ENCODE measurements at regions not wholly inside any gene's neighbourhood (a gene's known extent, or its start where the extent isn't known, plus 50 kb on each side); places are given as distances from the start of the nearest gene placed in this dataset.

GRCh38 chr10:21217748-21218367, 307.6 kb downstream of the SKIDA1 start:
- Histone ChIP-seq H3K4me3 (no peak overlapping the region), H3K9ac (ENCODE audit: insufficient read depth in 1 of 2, low read length in 2 of 2) (no peak overlapping the region), H3K9me3 (ENCODE audit: control insufficient read depth in 4 of 4, insufficient read depth in 3 of 4, low read length in 3 of 4) (peaks cover 0 to 3% (median 0%) of the 10 kb centered on the region in 4 donors), H3K36me3 (ENCODE audit: control insufficient read depth in 4 of 4, insufficient read depth in 4 of 4, low read length in 4 of 4) (no peaks in the 10 kb centered on the region), H3K27ac (ENCODE audit: low read depth in 1 of 2, low read length in 1 of 2) (no peak overlapping the region), H3K4me1 (ENCODE audit: control insufficient read depth in 5 of 5, insufficient read depth in 5 of 5, low read length in 5 of 5) (peaks cover 0 to 6% (median 3%) of the 10 kb centered on the region in 5 donors), H3K27me3 (ENCODE audit: control insufficient read depth in 3 of 3, insufficient read depth in 3 of 3, low read length in 2 of 3) (peaks cover 0 to 3% (median 0%) of the 10 kb centered on the region in 3 donors)
- 96 to 97% methylated on average over 10 of the region's 10 CpGs for WGBS, 2 donors
- no peak for TF ChIP-seq CTCF (IDR thresholded peaks at IDR 0.05; ENCODE audit: control extremely low read depth, extremely low read depth)
- DNase-seq = no peak
- ATAC-seq (ENCODE audit: insufficient read depth, low FRiP score) = no peak

- no peak overlapping the region for H3K9ac ChIP-seq (ENCODE audit: insufficient read depth in 1 of 2, low read length in 2 of 2)
- no peak for DNase-seq
- TF ChIP-seq CTCF (IDR thresholded peaks at IDR 0.05; ENCODE audit: control extremely low read depth, extremely low read depth) = no peak
- no peak overlapping the region for H3K27ac ChIP-seq (ENCODE audit: low read depth in 1 of 2, low read length in 1 of 2)
- no peak for ATAC-seq (ENCODE audit: insufficient read depth, low FRiP score)
- WGBS, 2 donors = 57 to 69% methylated on average over 3 of the region's 3 CpGs
- H3K36me3 ChIP-seq (ENCODE audit: control insufficient read depth in 4 of 4, insufficient read depth in 4 of 4, low read length in 4 of 4) = no peaks in the 10 kb centered on the region
- peaks cover 0 to 3% (median 0%) of the 10 kb centered on the region in 4 donors for H3K9me3 ChIP-seq (ENCODE audit: control insufficient read depth in 4 of 4, insufficient read depth in 3 of 4, low read length in 3 of 4)
- H3K27me3 ChIP-seq (ENCODE audit: control insufficient read depth in 3 of 3, insufficient read depth in 3 of 3, low read length in 2 of 3) = peaks cover 0 to 3% (median 0%) of the 10 kb centered on the region in 3 donors
- peaks cover 0 to 8% (median 3%) of the 10 kb centered on the region in 5 donors for H3K4me1 ChIP-seq (ENCODE audit: control insufficient read depth in 5 of 5, insufficient read depth in 5 of 5, low read length in 5 of 5)
- no peak overlapping the region for H3K4me3 ChIP-seq
Observed at GRCh38 chr10:21217107-21217506, 308.4 kb downstream of the SKIDA1 start.

GRCh38 chr10:21214329-21214728, 311.2 kb downstream of the SKIDA1 start:
- peaks cover 0 to 8% (median 3%) of the 10 kb centered on the region in 5 donors for H3K4me1 ChIP-seq (ENCODE audit: control insufficient read depth in 5 of 5, insufficient read depth in 5 of 5, low read length in 5 of 5)
- H3K9me3 ChIP-seq (ENCODE audit: control insufficient read depth in 4 of 4, insufficient read depth in 3 of 4, low read length in 3 of 4) = peaks cover 0 to 3% (median 0%) of the 10 kb centered on the region in 4 donors
- H3K4me3 ChIP-seq = no peak overlapping the region
- no peak overlapping the region for H3K9ac ChIP-seq (ENCODE audit: insufficient read depth in 1 of 2, low read length in 2 of 2)
- ATAC-seq (ENCODE audit: insufficient read depth, low FRiP score) (no peak), DNase-seq (no peak)
- H3K36me3 ChIP-seq (ENCODE audit: control insufficient read depth in 4 of 4, insufficient read depth in 4 of 4, low read length in 4 of 4) = no peaks in the 10 kb centered on the region
- TF ChIP-seq CTCF (IDR thresholded peaks at IDR 0.05; ENCODE audit: control extremely low read depth, extremely low read depth) = no peak
- whole genome bisulfite sequencing, 2 donors = 98% methylated on average over 3 of the region's 3 CpGs
- peaks cover 0 to 3% (median 0%) of the 10 kb centered on the region in 3 donors for H3K27me3 ChIP-seq (ENCODE audit: control insufficient read depth in 3 of 3, insufficient read depth in 3 of 3, low read length in 2 of 3)
- H3K27ac ChIP-seq (ENCODE audit: low read depth in 1 of 2, low read length in 1 of 2) = no peak overlapping the region

Measured in lung (tissue), 11 donors.